NCI-H524 (cell line): ENCODE measurements at regions not wholly inside any gene's neighbourhood (a gene's known extent, or its start where the extent isn't known, plus 50 kb on each side); places are given as distances from the start of the nearest gene placed in this dataset.
"Not testable (repeated sequence)": the region's sequence is repeated elsewhere in the genome, so short reads cannot be mapped to it uniquely, and the experiment has no call there.

Experiments used
- DNase-seq, 2 experiments: peaks; one replicate each; lab custom pipeline; 2025; lab: John Stamatoyannopoulos, UW

GRCh38 chr2:35933031-35933430 is 422.5 kb upstream of the CRIM1 start:
- no peak for DNase-seq

- no peak for DNase-seq
These were observed 423.2 kb upstream of the CRIM1 start for GRCh38 chr2:35932276-35932963.

- no peak for DNase-seq
These were observed 424.0 kb upstream of the CRIM1 start for GRCh38 chr2:35931626-35932025.

- no peak for DNase-seq
These were observed 424.5 kb upstream of the CRIM1 start for GRCh38 chr2:35931115-35931514.

GRCh38 chr2:35929551-35929950 is 426.0 kb upstream of the CRIM1 start:
- no peak for DNase-seq

- no peak for DNase-seq
These were observed 435.5 kb upstream of the CRIM1 start for GRCh38 chr2:35920061-35920460.

GRCh38 chr2:35915261-35915660 is 440.3 kb upstream of the CRIM1 start:
- DNase-seq, result no peak

GRCh38 chr2:35891936-35892335 is 463.6 kb upstream of the CRIM1 start:
- DNase-seq, result no peak

- DNase-seq, result no peak
These were observed 464.1 kb upstream of the CRIM1 start for GRCh38 chr2:35891528-35891927.

- DNase-seq, result no peak
These were observed 468.4 kb upstream of the CRIM1 start for GRCh38 chr2:35887146-35887545.

GRCh38 chr2:35873921-35874320 is 481.7 kb upstream of the CRIM1 start:
- peak; percentile 11 to 34 for DNase-seq

GRCh38 chr2:35871672-35872071 is 483.9 kb upstream of the CRIM1 start:
- DNase-seq, result peak; percentile 22 to 68

GRCh38 chr2:35870713-35871112 is 484.9 kb upstream of the CRIM1 start:
- peak in 1 of 2 experiments; percentile 48 for DNase-seq

GRCh38 chr2:35864141-35864540 is 491.4 kb upstream of the CRIM1 start:
- peak in 1 of 2 experiments; percentile 3 for DNase-seq

- peak in 1 of 2 experiments; percentile 5 for DNase-seq
These were observed 497.4 kb upstream of the CRIM1 start for GRCh38 chr2:35858216-35858615.

GRCh38 chr2:35857498-35857897 is 498.1 kb upstream of the CRIM1 start:
- no peak for DNase-seq

- no peak for DNase-seq
These were observed 524.2 kb upstream of the CRIM1 start for GRCh38 chr2:35831385-35831784.

- no peak for DNase-seq
These were observed 524.7 kb upstream of the CRIM1 start for GRCh38 chr2:35830833-35831232.

- no peak for DNase-seq
These were observed 528.5 kb upstream of the CRIM1 start for GRCh38 chr2:35827086-35827485.

- no peak for DNase-seq
These were observed 532.9 kb upstream of the CRIM1 start for GRCh38 chr2:35822716-35823115.

GRCh38 chr2:35821675-35822074 is 533.9 kb upstream of the CRIM1 start:
- no peak for DNase-seq

GRCh38 chr2:35820391-35820790 is 535.2 kb upstream of the CRIM1 start:
- DNase-seq, result no peak

- DNase-seq, result no peak
These were observed 536.5 kb upstream of the CRIM1 start for GRCh38 chr2:35819033-35819432.

- DNase-seq, result not testable (repeated sequence)
These were observed 537.2 kb upstream of the CRIM1 start for GRCh38 chr2:35818359-35818758.
